Body of pancreas (tissue), 4 donors: ENCODE measurements at regions not wholly inside any gene's neighbourhood (a gene's known extent, or its start where the extent isn't known, plus 50 kb on each side); places are given as distances from the start of the nearest gene placed in this dataset.

ENCODE experiments used
- ATAC-seq: fragments of 150-250 bp; one replicate; pipeline ENCODE4 v1.9.1; 2016
- DNase-seq, 4 donors: peaks; one replicate each; pipeline ENCODE4 v3.0.0-alpha.2; 2019
- H3K27ac ChIP-seq, 4 donors: fragments of 200-600 bp; sonication (generic); 1 replicate in 3 of 4; 2 replicates in 1 of 4; pipeline versions ENCODE4 v1.5.1 to v1.6.1; 2016 to 2019; ENCODE audit warnings: mild to moderate bottlenecking in 1 of 4, mixed read lengths in 1 of 4, moderate library complexity in 1 of 4
- H3K27me3 ChIP-seq, 2 donors: fragments of 200-600 bp; sonication (generic); one replicate each; pipeline ENCODE4 v1.6.0; 2016; ENCODE audit warnings: mild to moderate bottlenecking in 1 of 2
- H3K36me3 ChIP-seq, 2 donors: fragments of 200-600 bp; sonication (generic); replicated peaks in 1 of 2; 2 replicates each; pipeline ENCODE4 v1.5.1; 2016; ENCODE audit warnings: low read depth in 2 of 2; ENCODE audit not compliant: insufficient read depth in 1 of 2
- H3K4me1 ChIP-seq: fragments of 200-600 bp; sonication (generic); one replicate; pipeline ENCODE4 v1.6.0; 2016
- H3K4me3 ChIP-seq, 2 donors: fragments of 200-600 bp; sonication (generic); 1 replicate in 1 of 2; 2 replicates in 1 of 2; pipeline ENCODE4 v1.5.1; 2016 to 2019
- H3K9me3 ChIP-seq, 3 donors: fragments of 200-600 bp; sonication (generic); 1 replicate in 2 of 3; 2 replicates in 1 of 3; pipeline ENCODE4 v1.5.1; 2016
- POLR2A ChIP-seq, 3 donors: fragments of 450-650 bp; IDR thresholded peaks; one replicate each; pipeline ENCODE4 v1.6.1; 2016; ENCODE audit warnings: antibody characterized with exemption in 3 of 3, mild to moderate bottlenecking in 2 of 3
- WGBS, 2 donors: methylation state at CpG; one replicate each; pipeline ENCODE4 v1.1.5; 2017; 5-methylcytosine and 5-hydroxymethylcytosine counted together
- intact Hi-C: fragments of 100-400 bp; cut with DNase I; formaldehyde crosslinking; loops from one replicate; pipeline ENCODE4 v1.15.1; 2023
- TF ChIP-seq, protein P1 (sequence below), 7 experiments: fragments of 450-650 bp in 4 of 7; fragments of 200-600 bp in 3 of 7; sonication (generic) in 3 of 7; IDR thresholded peaks; one replicate each; pipeline ENCODE4 v1.5.1; 2016 to 2019; ENCODE audit warnings: antibody characterized with exemption in 7 of 7

DNA sequence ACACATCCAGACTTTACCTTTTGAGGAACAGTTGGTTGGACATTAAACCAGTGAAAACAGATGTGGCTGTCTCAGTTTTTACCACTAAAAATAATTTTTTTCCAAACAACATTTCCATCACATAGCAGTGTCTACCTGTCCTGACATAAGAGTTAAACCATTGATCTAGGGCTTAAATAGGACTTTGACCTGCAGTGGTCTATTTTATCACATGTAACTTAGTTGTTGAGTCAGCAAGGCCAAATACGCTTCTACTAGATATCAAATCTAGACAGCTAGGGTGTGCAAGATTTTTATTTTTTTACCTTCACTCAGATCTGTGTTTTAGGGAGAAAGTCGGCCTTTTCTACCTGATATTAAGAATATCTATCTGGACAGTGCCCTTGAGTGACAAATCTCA is 88.8 kb upstream of the ZFP64 start:
- Histone ChIP-seq H3K27me3 (peaks cover 0 to 3% of the 10 kb centered on the region in 2 donors), H3K9me3 (no peaks in the 10 kb centered on the region), H3K36me3 (no peaks in the 10 kb centered on the region), H3K4me1 (no peaks in the 10 kb centered on the region), H3K4me3 (no peak overlapping the region), H3K27ac (no peak overlapping the region)
- TF ChIP-seq POLR2A (IDR thresholded peaks at IDR 0.05) = no peak
- TF ChIP-seq, protein P1, sequence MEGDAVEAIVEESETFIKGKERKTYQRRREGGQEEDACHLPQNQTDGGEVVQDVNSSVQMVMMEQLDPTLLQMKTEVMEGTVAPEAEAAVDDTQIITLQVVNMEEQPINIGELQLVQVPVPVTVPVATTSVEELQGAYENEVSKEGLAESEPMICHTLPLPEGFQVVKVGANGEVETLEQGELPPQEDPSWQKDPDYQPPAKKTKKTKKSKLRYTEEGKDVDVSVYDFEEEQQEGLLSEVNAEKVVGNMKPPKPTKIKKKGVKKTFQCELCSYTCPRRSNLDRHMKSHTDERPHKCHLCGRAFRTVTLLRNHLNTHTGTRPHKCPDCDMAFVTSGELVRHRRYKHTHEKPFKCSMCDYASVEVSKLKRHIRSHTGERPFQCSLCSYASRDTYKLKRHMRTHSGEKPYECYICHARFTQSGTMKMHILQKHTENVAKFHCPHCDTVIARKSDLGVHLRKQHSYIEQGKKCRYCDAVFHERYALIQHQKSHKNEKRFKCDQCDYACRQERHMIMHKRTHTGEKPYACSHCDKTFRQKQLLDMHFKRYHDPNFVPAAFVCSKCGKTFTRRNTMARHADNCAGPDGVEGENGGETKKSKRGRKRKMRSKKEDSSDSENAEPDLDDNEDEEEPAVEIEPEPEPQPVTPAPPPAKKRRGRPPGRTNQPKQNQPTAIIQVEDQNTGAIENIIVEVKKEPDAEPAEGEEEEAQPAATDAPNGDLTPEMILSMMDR (IDR thresholded peaks at IDR 0.05) = no peak
- intact Hi-C loops = no loop called here
- 30 to 43% methylated on average over 2 of the region's 2 CpGs for WGBS, 2 donors
- no peak for DNase-seq
- no peak for ATAC-seq

DNA sequence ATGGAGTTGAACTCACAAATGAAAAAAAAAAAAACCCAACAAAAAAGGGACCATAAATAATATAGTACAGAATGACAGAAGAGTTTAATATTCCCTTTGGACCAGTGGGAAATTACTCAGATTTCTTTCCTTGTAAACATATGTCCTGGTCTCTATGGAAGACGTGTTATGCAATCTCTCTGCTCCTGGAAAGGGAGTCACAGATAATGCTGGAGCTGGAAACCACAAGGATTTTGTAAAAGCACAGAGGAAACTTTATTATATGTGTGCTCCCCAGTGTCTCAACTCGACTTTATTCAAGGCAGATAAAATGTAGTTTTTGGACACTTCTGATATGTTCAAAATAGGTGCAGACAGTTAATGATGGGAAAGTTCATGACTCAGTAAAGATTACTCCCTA is 88.1 kb upstream of the ZFP64 start:
- H3K36me3 ChIP-seq = no peaks in the 10 kb centered on the region
- intact Hi-C loops = no loop called here
- 29% methylated on average over 2 of the region's 2 CpGs for WGBS, 2 donors
- ATAC-seq = no peak
- no peak overlapping the region for H3K4me3 ChIP-seq
- no peak for DNase-seq
- TF ChIP-seq, protein P1 (IDR thresholded peaks at IDR 0.05) = no peak
- TF ChIP-seq POLR2A (IDR thresholded peaks at IDR 0.05) = no peak
- H3K27me3 ChIP-seq = no peaks in the 10 kb centered on the region
- H3K9me3 ChIP-seq = no peaks in the 10 kb centered on the region
- H3K27ac ChIP-seq = no peak overlapping the region
- no peaks in the 10 kb centered on the region for H3K4me1 ChIP-seq

DNA sequence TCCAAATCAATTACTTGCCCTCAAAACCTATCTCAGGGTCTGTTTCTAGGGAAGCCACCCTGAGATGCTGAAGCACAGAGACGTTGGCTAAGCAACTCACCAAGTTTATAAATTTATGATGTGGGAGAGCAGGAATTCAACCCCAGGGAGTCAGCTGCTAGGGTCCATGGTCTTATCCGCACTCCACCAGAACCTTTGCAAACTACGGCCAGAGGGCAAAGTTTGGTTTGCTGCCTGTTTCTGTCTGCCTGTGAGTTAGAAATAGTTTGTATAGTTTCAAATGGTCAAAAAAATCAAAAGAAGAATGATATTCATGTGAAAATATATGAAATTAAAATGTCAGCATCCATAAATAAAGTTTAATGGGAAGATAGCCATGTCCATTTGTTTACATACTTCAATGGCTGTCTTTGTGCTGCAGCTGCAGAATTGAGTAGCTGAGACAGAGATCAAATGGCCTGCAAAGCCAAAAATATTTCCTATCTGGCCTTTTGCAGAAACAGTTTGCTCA is 83.7 kb upstream of the ZFP64 start:
- 58 to 66% methylated on average over 3 of the region's 3 CpGs for WGBS, 2 donors

DNA sequence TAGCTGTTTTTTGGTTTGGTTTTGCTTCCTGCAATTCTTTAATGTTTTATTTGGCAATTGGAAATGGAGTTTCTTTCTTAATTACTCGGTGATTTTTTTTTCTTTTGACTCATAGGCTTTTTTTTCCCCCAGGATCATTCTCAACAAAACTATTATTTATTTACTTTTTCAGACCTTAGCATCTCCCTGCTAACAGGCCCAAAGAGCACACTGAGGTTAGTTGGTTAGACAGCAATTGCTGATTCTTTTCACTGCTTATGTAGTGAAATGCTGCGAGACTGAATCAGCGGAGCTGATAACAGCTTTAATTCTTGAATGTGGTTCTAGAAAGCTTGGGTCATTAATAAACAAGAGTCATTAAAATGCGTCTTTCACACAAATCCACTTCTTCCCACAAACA is 79.1 kb upstream of the ZFP64 start:
- WGBS, 2 donors = 70 to 72% methylated on average over 4 of the region's 4 CpGs
- Histone ChIP-seq H3K27ac (no peak overlapping the region), H3K27me3 (no peaks in the 10 kb centered on the region), H3K4me1 (no peaks in the 10 kb centered on the region), H3K4me3 (no peak overlapping the region), H3K36me3 (no peaks in the 10 kb centered on the region), H3K9me3 (no peaks in the 10 kb centered on the region)
- TF ChIP-seq, protein P1 (IDR thresholded peaks at IDR 0.05) = no peak
- no peak for TF ChIP-seq POLR2A (IDR thresholded peaks at IDR 0.05)
- no peak for ATAC-seq
- intact Hi-C loops = no loop called here
- DNase-seq = no peak

More for the DNA sequence above, 83.7 kb upstream of the ZFP64 start:
- ATAC-seq (no peak), DNase-seq (no peak)
- Histone ChIP-seq H3K27me3 (no peaks in the 10 kb centered on the region), H3K36me3 (no peaks in the 10 kb centered on the region), H3K4me3 (no peak overlapping the region), H3K9me3 (no peaks in the 10 kb centered on the region), H3K4me1 (no peaks in the 10 kb centered on the region), H3K27ac (no peak overlapping the region)
- intact Hi-C loops = no loop called here
- TF ChIP-seq, protein P1 (IDR thresholded peaks at IDR 0.05) = no peak
- TF ChIP-seq POLR2A (IDR thresholded peaks at IDR 0.05) = no peak

DNA sequence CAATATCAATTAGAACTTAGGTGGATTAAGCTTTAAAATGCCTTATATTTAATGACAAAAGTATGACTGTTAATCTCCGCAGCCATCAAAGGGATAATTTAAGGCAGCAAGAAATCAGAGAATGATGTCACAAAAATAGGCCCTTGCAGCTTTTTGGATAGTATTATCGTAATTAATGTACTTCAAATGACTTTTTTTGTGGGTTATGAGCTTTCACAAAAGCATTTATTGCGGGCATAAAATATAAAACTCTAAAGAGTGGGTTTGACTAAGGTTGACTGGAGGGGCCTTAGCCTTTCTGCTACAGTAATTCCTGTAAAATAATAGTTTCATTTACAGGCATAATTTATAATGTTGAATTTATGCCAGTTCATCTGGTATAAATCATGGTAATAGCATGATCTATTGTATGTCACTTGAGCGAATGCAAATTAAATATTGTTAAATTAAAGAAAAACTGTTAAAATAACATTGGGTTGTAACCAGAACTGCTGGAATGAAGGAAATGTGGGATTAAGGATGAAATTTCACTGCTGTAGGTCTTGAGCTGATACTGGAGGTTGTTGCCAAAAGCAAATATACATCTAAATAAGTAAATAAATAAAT is 78.5 kb upstream of the ZFP64 start:
- DNase-seq (no peak), ATAC-seq (no peak)
- TF ChIP-seq POLR2A (IDR thresholded peaks at IDR 0.05) = no peak
- TF ChIP-seq, protein P1 (IDR thresholded peaks at IDR 0.05) = no peak
- H3K4me1 ChIP-seq = no peaks in the 10 kb centered on the region
- no peaks in the 10 kb centered on the region for H3K27me3 ChIP-seq
- no peaks in the 10 kb centered on the region for H3K9me3 ChIP-seq
- no peak overlapping the region for H3K4me3 ChIP-seq
- H3K27ac ChIP-seq = no peak overlapping the region
- 86 to 90% methylated on average over 4 of the region's 4 CpGs for WGBS, 2 donors
- intact Hi-C loops = no loop called here
- H3K36me3 ChIP-seq = no peaks in the 10 kb centered on the region
